NT2/D1 (cell line): ENCODE measurements at regions not wholly inside any gene's neighbourhood (a gene's known extent, or its start where the extent isn't known, plus 50 kb on each side); places are given as distances from the start of the nearest gene placed in this dataset.

ENCODE experiments used
- SUZ12 ChIP-seq: IDR thresholded peaks from 2 replicates; pipeline ENCODE4 v1.6.1; 2011; ENCODE audit not compliant: insufficient read length, insufficient read depth; ENCODE audit errors: extremely low read depth
- YY1 ChIP-seq: IDR thresholded peaks from 2 replicates; pipeline ENCODE4 v1.6.1; 2011; ENCODE audit not compliant: insufficient read length, insufficient read depth

DNA sequence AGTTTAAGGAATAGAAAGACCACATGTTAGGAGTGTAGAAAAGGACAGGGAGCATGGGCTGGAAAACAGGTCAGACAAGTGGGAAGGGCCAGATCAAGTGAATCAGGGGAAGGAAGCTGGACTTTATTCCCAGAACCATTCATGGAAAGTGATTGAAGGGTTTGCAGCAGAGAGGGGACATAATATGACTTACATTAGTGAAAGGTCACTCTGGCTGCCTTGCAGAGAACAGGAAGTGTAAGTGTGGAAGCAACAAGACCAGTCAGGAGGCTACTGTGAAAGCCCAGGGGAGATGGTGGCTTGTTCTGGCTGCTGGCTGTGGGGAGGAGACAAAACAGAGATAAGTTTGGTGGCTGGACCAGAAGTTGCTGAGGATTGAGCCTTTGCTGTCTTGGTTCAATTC is 69.1 kb downstream of the VCPKMT start:
- TF ChIP-seq YY1 (no peak), SUZ12 (no peak)
